SK-N-SH (cell line): ENCODE measurements at regions not wholly inside any gene's neighbourhood (a gene's known extent, or its start where the extent isn't known, plus 50 kb on each side); places are given as distances from the start of the nearest gene placed in this dataset.

Source experiments
- CTCF ChIA-PET: fragments of 300-600, 350-600 bp; formaldehyde crosslinking; extraction: SDS; loops from one replicate; lab custom pipeline; 2021; lab: Yijun Ruan, JAX
- POLR2A ChIA-PET: fragments of 350-600 bp; sonication (Branson Sonifier 250); formaldehyde crosslinking; extraction: SDS; loops from one replicate; lab custom pipeline; 2020; ENCODE audit warnings: antibody characterized with exemption, inconsistent platforms; lab: Yijun Ruan, JAX
- DNase-seq: peaks from one replicate; pipeline ENCODE4 v3.0.0; 2012
- H2AFZ ChIP-seq: fragments of 200-600 bp; sonication (generic); 2 replicates; pipeline ENCODE4 v1.8.1; 2016; ENCODE audit warnings: antibody characterized with exemption, mild to moderate bottlenecking, low read depth
- H3F3A ChIP-seq: fragments of 200-600 bp; sonication (generic); replicated peaks from 2 replicates; pipeline ENCODE3; 2016; ENCODE audit warnings: antibody characterized with exemption, mild to moderate bottlenecking; ENCODE audit not compliant: insufficient read depth
- H3K27ac ChIP-seq, 2 experiments: fragments of 200-500 bp in 1 of 2; fragments of 200-600 bp in 1 of 2; sonication (Bioruptor generic) in 1 of 2; sonication (generic), shearing (Covaris generic) in 1 of 2; 2 replicates each; pipeline versions ENCODE4 v1.5.1 to v1.6.1; 2014 to 2016; ENCODE audit warnings: low read depth in 2 of 2, inconsistent platforms in 1 of 2, low read length in 1 of 2, mild to moderate bottlenecking in 1 of 2, mixed read lengths in 1 of 2
- H3K27me3 ChIP-seq: fragments of 200-600 bp; sonication (generic), shearing (Covaris generic); 2 replicates; pipeline ENCODE4 v1.6.1; 2016; ENCODE audit warnings: mixed run types; ENCODE audit not compliant: insufficient read depth
- H3K36me3 ChIP-seq, 2 experiments: fragments of 200-500 bp in 1 of 2; fragments of 200-600 bp in 1 of 2; sonication (Bioruptor generic) in 1 of 2; sonication (generic) in 1 of 2; replicated peaks in 1 of 2; 2 replicates each; pipeline versions ENCODE3 to v1.5.1; 2014 to 2016; ENCODE audit warnings: low read length in 1 of 2, mild to moderate bottlenecking in 1 of 2; ENCODE audit not compliant: insufficient read depth in 2 of 2, control insufficient read depth in 1 of 2
- H3K4me1 ChIP-seq, 2 experiments: fragments of 200-500 bp in 1 of 2; fragments of 200-600 bp in 1 of 2; sonication (Bioruptor generic) in 1 of 2; sonication (generic), shearing (Covaris generic) in 1 of 2; 2 replicates each; pipeline versions ENCODE4 v1.5.1 to v1.6.1; 2014 to 2016; ENCODE audit warnings: low read depth in 1 of 2, low read length in 1 of 2, mixed run types in 1 of 2; ENCODE audit not compliant: insufficient read depth in 2 of 2, control insufficient read depth in 1 of 2
- H3K4me2 ChIP-seq: fragments of 200-600 bp; sonication (generic), shearing (Covaris generic); 2 replicates; pipeline ENCODE4 v1.6.1; 2017; ENCODE audit warnings: mixed run types
- H3K4me3 ChIP-seq, 2 experiments: fragments of 200-500 bp in 1 of 2; fragments of 200-600 bp in 1 of 2; sonication (Bioruptor generic) in 1 of 2; sonication (generic), shearing (Covaris generic) in 1 of 2; 2 replicates each; pipeline versions ENCODE4 v1.5.1 to v1.8.1; 2014 to 2016; ENCODE audit warnings: low read depth in 2 of 2, inconsistent platforms in 1 of 2, low read length in 1 of 2, mild to moderate bottlenecking in 1 of 2, mixed read lengths in 1 of 2, moderate library complexity in 1 of 2
- H3K79me2 ChIP-seq: fragments of 200-600 bp; sonication (generic); 2 replicates; pipeline ENCODE4 v1.8.1; 2017; ENCODE audit warnings: mild to moderate bottlenecking; ENCODE audit not compliant: insufficient read depth
- H3K9ac ChIP-seq: fragments of 200-600 bp; sonication (generic); 2 replicates; pipeline ENCODE4 v1.6.1; 2017; ENCODE audit warnings: mixed run types
- H3K9me2 ChIP-seq: fragments of 200-600 bp; sonication (generic); 2 replicates; pipeline ENCODE4 v1.6.1; 2017; ENCODE audit warnings: mixed run types
- H3K9me3 ChIP-seq: fragments of 200-600 bp; sonication (generic); 2 replicates; pipeline ENCODE4 v1.6.1; 2017; ENCODE audit warnings: mixed run types, mild to moderate bottlenecking, moderate library complexity
- H4K20me1 ChIP-seq: fragments of 200-600 bp; sonication (generic); 2 replicates; pipeline ENCODE4 v1.6.1; 2017; ENCODE audit warnings: mild to moderate bottlenecking, mixed run types; ENCODE audit not compliant: insufficient read depth
- CHD2 ChIP-seq: fragments of 150-350 bp; IDR thresholded peaks from 2 replicates; pipeline ENCODE4 v1.6.1; 2018; ENCODE audit warnings: low read length; ENCODE audit not compliant: partially characterized antibody
- ELF1 ChIP-seq: IDR thresholded peaks from 2 replicates; pipeline ENCODE4 v1.4.0; 2012
- EP300 ChIP-seq, 2 experiments: IDR thresholded peaks; 2 replicates each; pipeline versions ENCODE4 v1.4.0 to v1.6.1; 2012; ENCODE audit warnings: borderline replicate concordance in 1 of 2, low read depth in 1 of 2, low read length in 1 of 2
- EZH2phosphoT487 ChIP-seq: fragments of 200-600 bp; sonication (generic); IDR thresholded peaks from 2 replicates; pipeline ENCODE4 v1.6.1; 2017; ENCODE audit warnings: low read depth, mixed run types, mild to moderate bottlenecking, antibody characterized with exemption, moderate library complexity, borderline replicate concordance
- FOXJ3 ChIP-seq: sonication (generic); formaldehyde crosslinking; IDR thresholded peaks from 2 replicates; pipeline ENCODE4 v1.5.1; 2020; ENCODE audit warnings: mild to moderate bottlenecking, missing genetic modification reagents
- GABPA ChIP-seq: IDR thresholded peaks from 2 replicates; pipeline ENCODE4 v1.4.0; 2012; ENCODE audit warnings: low read depth, mild to moderate bottlenecking
- MEF2A ChIP-seq: IDR thresholded peaks from 2 replicates; pipeline ENCODE4 v1.4.0; 2012; ENCODE audit warnings: low read depth, borderline replicate concordance
- RAD21 ChIP-seq: IDR thresholded peaks from 2 replicates; pipeline ENCODE4 v1.6.1; 2012; ENCODE audit warnings: mild to moderate bottlenecking, low read length
- RFX5 ChIP-seq: IDR thresholded peaks from 2 replicates; pipeline ENCODE4 v1.6.1; 2012; ENCODE audit warnings: mild to moderate bottlenecking, improper control_type of control experiment, low read length
- RXRA ChIP-seq: IDR thresholded peaks from 2 replicates; pipeline ENCODE4 v1.4.0; 2012; ENCODE audit warnings: low read depth, mild to moderate bottlenecking, borderline replicate concordance
- SIN3A ChIP-seq: IDR thresholded peaks from 2 replicates; pipeline ENCODE4 v1.6.1; 2012; ENCODE audit warnings: low read depth, mild to moderate bottlenecking, low read length, moderate library complexity, borderline replicate concordance
- SMC3 ChIP-seq: IDR thresholded peaks from 2 replicates; pipeline ENCODE4 v1.6.1; 2012; ENCODE audit warnings: low read depth, low read length, improper control_type of control experiment
- TAF1 ChIP-seq: IDR thresholded peaks from 2 replicates; pipeline ENCODE4 v1.6.1; 2012; ENCODE audit warnings: low read depth, mild to moderate bottlenecking, low read length, moderate library complexity, borderline replicate concordance
- YY1 ChIP-seq: IDR thresholded peaks from 2 replicates; pipeline ENCODE4 v1.4.0; 2012; ENCODE audit warnings: low read depth, mild to moderate bottlenecking
- WGBS: methylation state at CpG from one replicate; pipeline ENCODE4 v1.1.6; 2017; ENCODE audit warnings: low lambda C conversion rate; 5-methylcytosine and 5-hydroxymethylcytosine counted together
- TF ChIP-seq, protein P1 (sequence below): IDR thresholded peaks from 2 replicates; pipeline ENCODE4; 2012
- TF ChIP-seq, protein P2 (sequence below): fragments of 150-350 bp; IDR thresholded peaks from 2 replicates; pipeline ENCODE4 v1.6.1; 2017; ENCODE audit warnings: antibody characterized with exemption, low read length, low read depth, borderline replicate concordance
- TF ChIP-seq, protein P3 (sequence below): IDR thresholded peaks from 2 replicates; pipeline ENCODE4 v1.4.0; 2012; ENCODE audit warnings: low read depth, borderline replicate concordance
- TF ChIP-seq, protein P4 (sequence below): IDR thresholded peaks from 2 replicates; pipeline ENCODE4 v1.4.0; 2012; ENCODE audit warnings: low read depth, borderline replicate concordance
- TF ChIP-seq, protein P5 (sequence below): fragments of 200-600 bp; sonication (generic); IDR thresholded peaks from 2 replicates; pipeline ENCODE4 v1.6.1; 2017; ENCODE audit warnings: antibody characterized with exemption, mild to moderate bottlenecking, moderate library complexity

DNA sequence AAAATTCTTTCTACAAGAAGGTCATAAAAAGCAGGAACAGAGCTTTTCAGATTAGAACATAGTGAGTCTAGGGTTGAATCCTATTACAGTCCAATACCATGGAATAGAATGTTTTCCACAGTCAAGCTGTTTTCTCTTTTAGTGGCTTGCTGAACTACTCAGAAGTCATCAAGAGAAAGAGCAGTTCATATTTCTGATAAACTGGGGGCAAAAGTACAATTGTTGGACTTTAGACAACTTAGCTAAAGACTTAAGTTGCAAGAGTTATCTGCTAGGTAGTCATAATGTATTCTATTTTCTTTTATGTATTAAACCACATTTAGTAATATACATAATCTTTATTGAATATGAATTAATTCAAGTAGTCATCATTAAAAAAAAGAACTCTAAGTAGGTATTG is 233.1 kb upstream of the GRIA1 start:
- H3K9ac ChIP-seq = no peak overlapping the region
- no peak overlapping the region for H2AFZ ChIP-seq
- H3K79me2 ChIP-seq = no peaks in the 10 kb centered on the region
- H3F3A ChIP-seq = no peaks in the 10 kb centered on the region
- no peaks in the 10 kb centered on the region for H3K4me1 ChIP-seq
- POLR2A ChIA-PET = no interaction called here
- no peaks in the 10 kb centered on the region for H3K36me3 ChIP-seq
- TF ChIP-seq, protein P1, sequence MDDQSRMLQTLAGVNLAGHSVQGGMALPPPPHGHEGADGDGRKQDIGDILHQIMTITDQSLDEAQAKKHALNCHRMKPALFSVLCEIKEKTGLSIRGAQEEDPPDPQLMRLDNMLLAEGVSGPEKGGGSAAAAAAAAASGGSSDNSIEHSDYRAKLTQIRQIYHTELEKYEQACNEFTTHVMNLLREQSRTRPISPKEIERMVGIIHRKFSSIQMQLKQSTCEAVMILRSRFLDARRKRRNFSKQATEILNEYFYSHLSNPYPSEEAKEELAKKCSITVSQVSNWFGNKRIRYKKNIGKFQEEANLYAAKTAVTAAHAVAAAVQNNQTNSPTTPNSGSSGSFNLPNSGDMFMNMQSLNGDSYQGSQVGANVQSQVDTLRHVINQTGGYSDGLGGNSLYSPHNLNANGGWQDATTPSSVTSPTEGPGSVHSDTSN = no peak
- no peak for TF ChIP-seq SMC3
- TF ChIP-seq, protein P2, sequence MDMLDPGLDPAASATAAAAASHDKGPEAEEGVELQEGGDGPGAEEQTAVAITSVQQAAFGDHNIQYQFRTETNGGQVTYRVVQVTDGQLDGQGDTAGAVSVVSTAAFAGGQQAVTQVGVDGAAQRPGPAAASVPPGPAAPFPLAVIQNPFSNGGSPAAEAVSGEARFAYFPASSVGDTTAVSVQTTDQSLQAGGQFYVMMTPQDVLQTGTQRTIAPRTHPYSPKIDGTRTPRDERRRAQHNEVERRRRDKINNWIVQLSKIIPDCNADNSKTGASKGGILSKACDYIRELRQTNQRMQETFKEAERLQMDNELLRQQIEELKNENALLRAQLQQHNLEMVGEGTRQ = no peak
- no peak overlapping the region for H3K27ac ChIP-seq
- H3K9me2 ChIP-seq = no peaks in the 10 kb centered on the region
- no peaks in the 10 kb centered on the region for H4K20me1 ChIP-seq
- no peaks in the 10 kb centered on the region for H3K27me3 ChIP-seq
- no peak for DNase-seq
- no peak overlapping the region for H3K4me2 ChIP-seq
- no peak overlapping the region for H3K4me3 ChIP-seq
- H3K9me3 ChIP-seq = no peaks in the 10 kb centered on the region
- CTCF ChIA-PET = no interaction called here

DNA sequence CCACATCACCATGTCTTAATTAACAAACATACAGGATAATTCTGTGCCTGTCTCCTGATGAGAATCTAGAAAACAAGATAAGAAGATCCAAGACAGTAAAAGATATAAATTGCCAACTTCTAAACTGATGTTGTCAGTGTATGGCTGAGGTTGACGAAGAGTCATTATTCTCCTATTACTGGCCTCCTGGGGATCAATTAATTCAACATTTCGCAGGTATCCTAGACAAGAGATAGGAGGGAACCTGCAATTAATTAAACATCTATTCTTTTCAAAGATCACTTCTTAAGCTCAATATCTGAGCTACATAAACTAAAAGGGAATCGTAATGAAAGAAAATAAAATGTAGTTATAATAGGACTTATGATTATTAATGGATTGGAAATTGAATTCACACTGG is 232.0 kb upstream of the GRIA1 start:
- Histone ChIP-seq H4K20me1 (no peaks in the 10 kb centered on the region), H3K36me3 (no peaks in the 10 kb centered on the region), H3F3A (no peaks in the 10 kb centered on the region), H3K9ac (no peak overlapping the region), H3K27ac (no peak overlapping the region), H2AFZ (no peak overlapping the region), H3K27me3 (no peaks in the 10 kb centered on the region), H3K9me3 (no peaks in the 10 kb centered on the region), H3K79me2 (no peaks in the 10 kb centered on the region), H3K4me1 (no peaks in the 10 kb centered on the region), H3K4me3 (no peak overlapping the region), H3K4me2 (no peak overlapping the region), H3K9me2 (no peaks in the 10 kb centered on the region)
- no peak for DNase-seq
- 3% methylated on average over 3 of the region's 3 CpGs for WGBS
- ChIA-PET POLR2A (no interaction called here), CTCF (interaction anchor here (1.4 kb wide), 1 partner anchor 11 kb away, joined by 4 read pairs; no protein-coding TSS in a partner anchor)
- TF ChIP-seq GABPA = no peak
- no peak for TF ChIP-seq EZH2phosphoT487
- TF ChIP-seq, protein P1 = no peak
- no peak for TF ChIP-seq FOXJ3 (CRISPR knock-in tag)
- TF ChIP-seq, protein P3, sequence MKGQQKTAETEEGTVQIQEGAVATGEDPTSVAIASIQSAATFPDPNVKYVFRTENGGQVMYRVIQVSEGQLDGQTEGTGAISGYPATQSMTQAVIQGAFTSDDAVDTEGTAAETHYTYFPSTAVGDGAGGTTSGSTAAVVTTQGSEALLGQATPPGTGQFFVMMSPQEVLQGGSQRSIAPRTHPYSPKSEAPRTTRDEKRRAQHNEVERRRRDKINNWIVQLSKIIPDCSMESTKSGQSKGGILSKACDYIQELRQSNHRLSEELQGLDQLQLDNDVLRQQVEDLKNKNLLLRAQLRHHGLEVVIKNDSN = no peak
- TF ChIP-seq EP300 (IDR thresholded peaks at IDR 0.05; ENCODE audit: borderline replicate concordance in 1 of 2, low read depth in 1 of 2, low read length in 1 of 2) = no peak
- TF ChIP-seq RXRA = no peak
- no peak for TF ChIP-seq RFX5
- TF ChIP-seq SMC3 = no peak
- TF ChIP-seq, protein P4, sequence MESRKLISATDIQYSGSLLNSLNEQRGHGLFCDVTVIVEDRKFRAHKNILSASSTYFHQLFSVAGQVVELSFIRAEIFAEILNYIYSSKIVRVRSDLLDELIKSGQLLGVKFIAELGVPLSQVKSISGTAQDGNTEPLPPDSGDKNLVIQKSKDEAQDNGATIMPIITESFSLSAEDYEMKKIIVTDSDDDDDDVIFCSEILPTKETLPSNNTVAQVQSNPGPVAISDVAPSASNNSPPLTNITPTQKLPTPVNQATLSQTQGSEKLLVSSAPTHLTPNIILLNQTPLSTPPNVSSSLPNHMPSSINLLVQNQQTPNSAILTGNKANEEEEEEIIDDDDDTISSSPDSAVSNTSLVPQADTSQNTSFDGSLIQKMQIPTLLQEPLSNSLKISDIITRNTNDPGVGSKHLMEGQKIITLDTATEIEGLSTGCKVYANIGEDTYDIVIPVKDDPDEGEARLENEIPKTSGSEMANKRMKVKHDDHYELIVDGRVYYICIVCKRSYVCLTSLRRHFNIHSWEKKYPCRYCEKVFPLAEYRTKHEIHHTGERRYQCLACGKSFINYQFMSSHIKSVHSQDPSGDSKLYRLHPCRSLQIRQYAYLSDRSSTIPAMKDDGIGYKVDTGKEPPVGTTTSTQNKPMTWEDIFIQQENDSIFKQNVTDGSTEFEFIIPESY = no peak
- TF ChIP-seq YY1 = no peak
- TF ChIP-seq TAF1 = no peak
- TF ChIP-seq, protein P5, sequence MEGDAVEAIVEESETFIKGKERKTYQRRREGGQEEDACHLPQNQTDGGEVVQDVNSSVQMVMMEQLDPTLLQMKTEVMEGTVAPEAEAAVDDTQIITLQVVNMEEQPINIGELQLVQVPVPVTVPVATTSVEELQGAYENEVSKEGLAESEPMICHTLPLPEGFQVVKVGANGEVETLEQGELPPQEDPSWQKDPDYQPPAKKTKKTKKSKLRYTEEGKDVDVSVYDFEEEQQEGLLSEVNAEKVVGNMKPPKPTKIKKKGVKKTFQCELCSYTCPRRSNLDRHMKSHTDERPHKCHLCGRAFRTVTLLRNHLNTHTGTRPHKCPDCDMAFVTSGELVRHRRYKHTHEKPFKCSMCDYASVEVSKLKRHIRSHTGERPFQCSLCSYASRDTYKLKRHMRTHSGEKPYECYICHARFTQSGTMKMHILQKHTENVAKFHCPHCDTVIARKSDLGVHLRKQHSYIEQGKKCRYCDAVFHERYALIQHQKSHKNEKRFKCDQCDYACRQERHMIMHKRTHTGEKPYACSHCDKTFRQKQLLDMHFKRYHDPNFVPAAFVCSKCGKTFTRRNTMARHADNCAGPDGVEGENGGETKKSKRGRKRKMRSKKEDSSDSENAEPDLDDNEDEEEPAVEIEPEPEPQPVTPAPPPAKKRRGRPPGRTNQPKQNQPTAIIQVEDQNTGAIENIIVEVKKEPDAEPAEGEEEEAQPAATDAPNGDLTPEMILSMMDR = no peak
- TF ChIP-seq SIN3A = no peak
- no peak for TF ChIP-seq ELF1
- no peak for TF ChIP-seq MEF2A
- no peak for TF ChIP-seq CHD2
- TF ChIP-seq RAD21 = no peak
- TF ChIP-seq, protein P2 = no peak
